B cell (primary cell): ENCODE measurements at regions not wholly inside any gene's neighbourhood (a gene's known extent, or its start where the extent isn't known, plus 50 kb on each side); places are given as distances from the start of the nearest gene placed in this dataset.

ENCODE experiments used
- ATAC-seq: fragments of 200-7000 bp; cut with Tn5 transposase; one replicate; pipeline ENCODE4 v1.10.0; 2021; ENCODE audit warnings: low read depth, mild to moderate bottlenecking, moderate number of reproducible peaks, moderate library complexity
- CTCF ChIA-PET: fragments of 350-600 bp; sonication (Branson Sonifier 250); formaldehyde crosslinking; loops from one replicate; lab custom pipeline; 2021; ENCODE audit warnings: antibody characterized with exemption, inconsistent platforms; lab: Charles Lee
- POLR2A ChIA-PET: fragments of 350-600 bp; sonication (Branson Sonifier 250); formaldehyde crosslinking; loops from one replicate; lab custom pipeline; 2021; ENCODE audit warnings: antibody characterized with exemption; lab: Charles Lee
- DNase-seq: peaks from one replicate; pipeline ENCODE4 v3.0.0; 2013
- H2AFZ ChIP-seq: 2 replicates; pipeline ENCODE4 v1.6.1; 2012; ENCODE audit warnings: mild to moderate bottlenecking, low read depth, low read length; ENCODE audit not compliant: insufficient read depth, poor library complexity, severe bottlenecking
- H3K27ac ChIP-seq, 2 donors: 1 replicate in 1 of 2; 2 replicates in 1 of 2; pipeline ENCODE4 v1.5.1; 2012 to 2013; ENCODE audit warnings: low read length in 2 of 2, mild to moderate bottlenecking in 2 of 2, moderate library complexity in 1 of 2
- H3K27me3 ChIP-seq, 4 experiments: fragments of 200-600 bp in 1 of 4; sonication (generic) in 1 of 4; replicated peaks in 1 of 4; 1 replicate in 2 of 4; 2 replicates in 2 of 4; pipeline versions ENCODE4 v1.6.1 to v1.7.0; 2013 to 2016; ENCODE audit warnings: low read length in 3 of 4, mild to moderate bottlenecking in 2 of 4, mixed read lengths in 1 of 4, moderate library complexity in 1 of 4; ENCODE audit not compliant: insufficient read depth in 4 of 4, control insufficient read depth in 3 of 4; ENCODE audit errors: control extremely low read depth in 1 of 4
- H3K36me3 ChIP-seq, 2 experiments: replicated peaks in 1 of 2; 1 replicate in 1 of 2; 2 replicates in 1 of 2; pipeline versions ENCODE4 v1.6.1 to v1.7.1; 2013; ENCODE audit warnings: low read length in 1 of 2; ENCODE audit not compliant: insufficient read depth in 2 of 2, control insufficient read depth in 1 of 2; ENCODE audit errors: control extremely low read depth in 1 of 2, extremely low read depth in 1 of 2
- H3K4me1 ChIP-seq, 2 donors: fragments of 200-600 bp in 1 of 2; sonication (generic) in 1 of 2; 1 replicate in 1 of 2; 2 replicates in 1 of 2; pipeline versions ENCODE4 v1.5.1 to v1.6.1; 2013 to 2017; ENCODE audit warnings: low read length in 2 of 2; ENCODE audit not compliant: control insufficient read depth in 2 of 2, insufficient read depth in 2 of 2
- H3K4me2 ChIP-seq: replicated peaks from 2 replicates; pipeline ENCODE3; 2012; ENCODE audit warnings: mild to moderate bottlenecking, low read depth, low read length; ENCODE audit not compliant: poor library complexity, severe bottlenecking
- H3K4me3 ChIP-seq, 5 experiments: fragments of 200-600 bp in 1 of 5; sonication (generic) in 1 of 5; 1 replicate in 3 of 5; 2 replicates in 2 of 5; pipeline versions ENCODE4 v1.5.1 to v1.7.0; 2011 to 2016; ENCODE audit warnings: low read length in 4 of 5, mild to moderate bottlenecking in 4 of 5, low read depth in 2 of 5, control low read depth in 1 of 5, moderate library complexity in 1 of 5; ENCODE audit not compliant: insufficient read depth in 1 of 5; ENCODE audit errors: control extremely low read depth in 1 of 5, extremely low read depth in 1 of 5
- H3K79me2 ChIP-seq: fragments of 200-600 bp; sonication (generic); one replicate; pipeline ENCODE4 v1.6.0; 2016; ENCODE audit warnings: low read length; ENCODE audit not compliant: control insufficient read depth, insufficient read depth
- H3K9ac ChIP-seq: fragments of 200-600 bp; sonication (generic); 2 replicates; pipeline ENCODE4 v1.6.1; 2017; ENCODE audit warnings: mild to moderate bottlenecking, low read length, moderate library complexity
- H3K9me3 ChIP-seq, 3 donors: one replicate each; pipeline versions ENCODE4 v1.6.1 to v1.7.1; 2013; ENCODE audit warnings: low read length in 2 of 3; ENCODE audit not compliant: control insufficient read depth in 2 of 3, insufficient read depth in 1 of 3; ENCODE audit errors: control extremely low read depth in 1 of 3
- H4K20me1 ChIP-seq: 2 replicates; pipeline ENCODE4 v1.6.0; 2012; ENCODE audit warnings: mild to moderate bottlenecking, low read length; ENCODE audit not compliant: insufficient read depth, control insufficient read depth, poor library complexity, severe bottlenecking
- H3K27ac Mint-ChIP-seq: one replicate; pipeline ENCODE4 v1.8.0; 2021; ENCODE audit warnings: mixed read lengths
- H3K27me3 Mint-ChIP-seq: one replicate; pipeline ENCODE4 v1.8.0; 2021; ENCODE audit warnings: mixed read lengths
- H3K4me1 Mint-ChIP-seq: one replicate; pipeline ENCODE4 v1.8.0; 2021; ENCODE audit warnings: mixed read lengths
- H3K4me3 Mint-ChIP-seq: one replicate; pipeline ENCODE4 v1.8.0; 2021; ENCODE audit warnings: mixed read lengths
- H3K9me3 Mint-ChIP-seq: one replicate; pipeline ENCODE4 v1.8.0; 2022; ENCODE audit warnings: mixed read lengths; ENCODE audit not compliant: insufficient read depth
- CTCF ChIP-seq: fragments of 200-600 bp; IDR thresholded peaks from one replicate; pipeline ENCODE4 v1.8.0; 2022; ENCODE audit warnings: antibody characterized with exemption, mild to moderate bottlenecking
- EZH2 ChIP-seq: IDR thresholded peaks from 2 replicates; pipeline ENCODE4 v1.6.1; 2012; ENCODE audit warnings: borderline replicate concordance, low read depth, mild to moderate bottlenecking, moderate library complexity, low read length; ENCODE audit not compliant: insufficient read depth, poor library complexity, severe bottlenecking
- WGBS: methylation state at CpG from one replicate; pipeline ENCODE4 v1.1.5; 2013; ENCODE audit warnings: missing lambda C conversion rate; ENCODE audit not compliant: insufficient coverage; 5-methylcytosine and 5-hydroxymethylcytosine counted together
- intact Hi-C: fragments of 100-400 bp; cut with micrococcal nuclease; formaldehyde crosslinking; loops from one replicate; pipeline ENCODE4 v1.10.0; 2022

- peaks cover 0 to 6% (median 0%) of the 10 kb centered on the region in 3 donors for H3K9me3 ChIP-seq
- no peak overlapping the region for H3K27ac ChIP-seq
- no peak overlapping the region for H3K9ac ChIP-seq
- no peak overlapping the region for H3K4me3 ChIP-seq
- H3K4me1 Mint-ChIP-seq, result no peaks in the 10 kb centered on the region
- peaks cover 6% of the 10 kb centered on the region for H3K27me3 Mint-ChIP-seq
- ChIA-PET CTCF (no interaction called here), POLR2A (no interaction called here)
- no peaks in the 10 kb centered on the region for H4K20me1 ChIP-seq
- no peaks in the 10 kb centered on the region for H3K27me3 ChIP-seq
- no peaks in the 10 kb centered on the region for H3K4me1 ChIP-seq
- TF ChIP-seq EZH2 (no peak), CTCF (no peak)
- H3K79me2 ChIP-seq, result no peaks in the 10 kb centered on the region
- intact Hi-C loops, result no loop called here
- no peak overlapping the region for H3K4me3 Mint-ChIP-seq
- DNase-seq (no peak), ATAC-seq (no peak)
- no peak overlapping the region for H2AFZ ChIP-seq
- no peaks in the 10 kb centered on the region for H3K9me3 Mint-ChIP-seq
- H3K4me2 ChIP-seq, result no peak overlapping the region
- H3K36me3 ChIP-seq, result no peaks in the 10 kb centered on the region
- H3K27ac Mint-ChIP-seq, result no peak overlapping the region
- 90% methylated on average over 4 of the region's 8 CpGs for WGBS
Measured at GRCh38 chr2:240350006-240350355, 85.5 kb upstream of the GPC1 start.

GRCh38 chr2:240350696-240351087, 84.8 kb upstream of the GPC1 start:
- ChIA-PET POLR2A (no interaction called here), CTCF (no interaction called here)
- H3K4me1 ChIP-seq, result no peaks in the 10 kb centered on the region
- H2AFZ ChIP-seq, result no peak overlapping the region
- TF ChIP-seq EZH2 (no peak), CTCF (no peak)
- no peak overlapping the region for H3K4me3 ChIP-seq
- H3K27me3 ChIP-seq, result no peaks in the 10 kb centered on the region
- no peaks in the 10 kb centered on the region for H3K4me1 Mint-ChIP-seq
- peaks cover 6% of the 10 kb centered on the region for H3K27me3 Mint-ChIP-seq
- ATAC-seq (no peak), DNase-seq (no peak)
- no peak overlapping the region for H3K9ac ChIP-seq
- H3K4me3 Mint-ChIP-seq, result no peak overlapping the region
- H3K27ac ChIP-seq, result no peak overlapping the region
- intact Hi-C loops, result no loop called here
- H3K79me2 ChIP-seq, result no peaks in the 10 kb centered on the region
- 90% methylated on average over 12 of the region's 15 CpGs for WGBS
- peaks cover 0 to 6% (median 0%) of the 10 kb centered on the region in 3 donors for H3K9me3 ChIP-seq
- H3K4me2 ChIP-seq, result no peak overlapping the region
- H4K20me1 ChIP-seq, result no peaks in the 10 kb centered on the region
- H3K27ac Mint-ChIP-seq, result no peak overlapping the region
- no peaks in the 10 kb centered on the region for H3K36me3 ChIP-seq
- no peaks in the 10 kb centered on the region for H3K9me3 Mint-ChIP-seq
